ENCODE measurements at regions not wholly inside any gene's neighbourhood (a gene's known extent, or its start where the extent isn't known, plus 50 kb on each side); places are given as distances from the start of the nearest gene placed in this dataset.
"Not testable (repeated sequence)": the region's sequence is repeated elsewhere in the genome, so short reads cannot be mapped to it uniquely, and the experiment has no call there.

DNA sequence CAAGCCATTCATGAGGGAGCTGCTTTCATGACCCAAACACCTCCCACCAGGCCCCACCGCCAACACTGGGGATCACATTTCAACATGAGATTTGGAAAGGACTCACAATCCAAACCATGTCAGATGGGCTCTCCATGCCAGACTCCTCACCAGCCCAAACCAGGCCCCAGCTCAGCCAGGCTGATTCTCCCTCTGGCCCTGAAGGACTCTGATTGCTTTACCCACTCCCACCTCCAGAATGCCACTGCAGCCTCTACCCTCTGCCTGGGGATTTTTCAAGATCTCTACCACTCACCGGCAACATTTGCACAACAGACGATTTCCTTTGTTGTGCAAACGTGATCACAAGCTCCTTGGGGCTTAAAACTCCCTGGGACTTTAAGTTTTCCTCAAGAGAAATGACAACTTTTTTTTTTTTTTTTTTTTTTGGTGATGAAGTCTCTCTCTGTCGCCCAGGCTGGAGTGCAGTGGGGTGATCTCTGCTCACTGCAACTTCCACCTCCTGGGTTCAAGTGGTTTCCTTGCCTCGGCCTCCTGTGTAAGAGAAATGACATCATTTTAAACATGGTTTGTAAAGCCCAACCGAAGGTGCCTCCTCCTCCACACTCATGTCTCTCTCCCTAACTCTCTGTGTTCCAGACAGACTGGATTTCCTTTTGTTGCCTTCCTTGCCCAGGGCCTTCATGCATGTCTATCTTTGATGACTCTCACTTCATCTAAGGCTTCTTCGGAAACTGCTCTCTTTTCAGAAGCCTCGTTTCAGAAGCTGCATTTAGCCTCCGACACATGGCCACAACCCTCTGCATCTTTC, 147.0 kb downstream of the CDH26 start:
- DNase-seq = no peak
- Histone ChIP-seq H3K36me3 (replicated peaks) (no peaks in the 10 kb centered on the region), H3K27ac (no peak overlapping the region), H3K27me3 (replicated peaks) (no peaks in the 10 kb centered on the region), H3K4me3 (ENCODE audit: low read depth, low read length) (no peak overlapping the region)
- TF ChIP-seq, protein P1, sequence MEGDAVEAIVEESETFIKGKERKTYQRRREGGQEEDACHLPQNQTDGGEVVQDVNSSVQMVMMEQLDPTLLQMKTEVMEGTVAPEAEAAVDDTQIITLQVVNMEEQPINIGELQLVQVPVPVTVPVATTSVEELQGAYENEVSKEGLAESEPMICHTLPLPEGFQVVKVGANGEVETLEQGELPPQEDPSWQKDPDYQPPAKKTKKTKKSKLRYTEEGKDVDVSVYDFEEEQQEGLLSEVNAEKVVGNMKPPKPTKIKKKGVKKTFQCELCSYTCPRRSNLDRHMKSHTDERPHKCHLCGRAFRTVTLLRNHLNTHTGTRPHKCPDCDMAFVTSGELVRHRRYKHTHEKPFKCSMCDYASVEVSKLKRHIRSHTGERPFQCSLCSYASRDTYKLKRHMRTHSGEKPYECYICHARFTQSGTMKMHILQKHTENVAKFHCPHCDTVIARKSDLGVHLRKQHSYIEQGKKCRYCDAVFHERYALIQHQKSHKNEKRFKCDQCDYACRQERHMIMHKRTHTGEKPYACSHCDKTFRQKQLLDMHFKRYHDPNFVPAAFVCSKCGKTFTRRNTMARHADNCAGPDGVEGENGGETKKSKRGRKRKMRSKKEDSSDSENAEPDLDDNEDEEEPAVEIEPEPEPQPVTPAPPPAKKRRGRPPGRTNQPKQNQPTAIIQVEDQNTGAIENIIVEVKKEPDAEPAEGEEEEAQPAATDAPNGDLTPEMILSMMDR (IDR thresholded peaks at IDR 0.05; ENCODE audit: low read depth, low read length, missing control alignments) = no peak
- in situ Hi-C loops (cut with HindIII; ENCODE audit: low pct_ligation_motif_present, low sequenced_read_pairs) = no loop called here

DNA sequence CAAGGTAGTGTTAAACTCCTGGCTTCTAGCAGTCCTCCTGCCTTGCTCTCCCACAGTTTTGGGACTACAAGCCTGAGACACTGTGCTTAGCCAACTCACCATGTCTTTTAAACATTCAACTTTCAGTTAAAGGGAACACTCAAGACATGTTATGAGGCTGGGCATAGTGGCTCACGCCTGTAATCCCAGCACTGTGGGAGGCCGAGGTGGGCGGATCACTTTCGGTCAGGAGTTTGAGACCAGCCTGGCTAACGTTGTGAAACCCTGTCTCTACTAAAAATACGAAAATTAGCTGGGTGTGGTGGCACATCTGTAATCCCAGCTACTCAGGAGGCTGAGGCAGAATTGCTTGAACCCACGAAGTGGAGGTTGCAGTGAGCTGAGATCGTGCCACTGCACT, 148.0 kb downstream of the CDH26 start:
- H3K4me3 ChIP-seq (ENCODE audit: low read depth, low read length); H3K36me3 ChIP-seq (replicated peaks); H3K27ac ChIP-seq; in situ Hi-C loops (cut with HindIII; ENCODE audit: low pct_ligation_motif_present, low sequenced_read_pairs); H3K27me3 ChIP-seq (replicated peaks); DNase-seq: not testable (repeated sequence)

DNA sequence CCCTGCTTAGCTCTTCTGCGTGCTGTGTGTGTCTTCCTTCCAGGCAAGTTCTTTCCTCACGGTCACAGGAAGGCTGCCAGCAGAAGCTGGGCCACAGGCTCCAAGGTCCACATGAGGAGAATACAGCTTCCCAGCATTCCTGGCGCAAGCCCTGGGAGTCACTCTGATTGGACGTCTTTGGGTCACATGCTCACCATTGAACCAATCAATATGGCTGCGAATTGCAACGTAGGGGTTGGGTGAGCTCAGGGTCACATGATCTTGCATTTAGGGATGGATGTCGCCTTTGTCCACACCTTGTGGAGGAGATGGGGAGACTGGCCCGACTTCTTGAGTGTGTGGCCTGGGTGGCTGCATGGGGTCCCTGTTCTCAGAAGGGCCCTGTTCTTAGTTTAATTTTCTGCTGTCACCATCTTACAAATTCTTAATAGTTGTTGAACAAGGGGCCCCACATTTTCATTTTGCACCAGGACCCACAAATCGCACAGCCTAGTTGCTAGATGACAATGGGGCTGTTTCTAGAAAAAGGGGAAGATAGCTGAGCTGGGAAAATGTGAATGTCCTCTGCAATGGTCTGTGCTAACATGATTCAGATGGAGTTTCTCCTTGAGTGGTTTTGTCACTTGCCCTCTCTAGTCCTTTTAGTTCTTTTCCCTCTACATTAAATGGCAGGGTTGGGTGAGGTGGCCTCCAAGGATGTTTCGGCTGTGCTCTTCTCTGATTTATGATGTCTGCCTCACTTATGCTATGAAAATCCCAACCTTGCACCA, 149.6 kb downstream of the CDH26 start:
- no peaks in the 10 kb centered on the region for H3K36me3 ChIP-seq (replicated peaks)
- no peak overlapping the region for H3K27ac ChIP-seq
- DNase-seq = no peak
- H3K27me3 ChIP-seq (replicated peaks) = no peaks in the 10 kb centered on the region
- no peak overlapping the region for H3K4me3 ChIP-seq (ENCODE audit: low read depth, low read length)
- TF ChIP-seq, protein P1 (IDR thresholded peaks at IDR 0.05; ENCODE audit: low read depth, low read length, missing control alignments) = no peak
- in situ Hi-C loops (cut with HindIII; ENCODE audit: low pct_ligation_motif_present, low sequenced_read_pairs) = no loop called here

DNA sequence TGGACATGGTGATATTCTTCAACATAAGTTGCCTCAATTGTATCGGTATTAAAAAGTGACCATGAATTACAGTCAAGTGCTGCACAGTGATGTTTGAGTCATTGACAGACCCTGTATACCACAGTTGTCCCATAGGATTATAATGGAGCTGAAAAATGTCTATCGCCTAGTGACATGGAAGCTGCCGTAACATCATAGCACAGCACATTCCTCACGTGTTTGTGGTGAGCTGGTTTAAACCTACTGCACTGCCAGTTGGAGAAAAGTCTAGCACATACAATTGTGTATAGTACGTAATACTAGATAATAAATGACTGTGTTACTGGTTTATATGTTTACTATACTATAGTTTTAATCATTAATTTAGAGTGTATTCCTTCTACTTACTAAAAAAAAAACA, 150.2 kb downstream of the CDH26 start:
- H3K27ac ChIP-seq = no peak overlapping the region
- TF ChIP-seq, protein P1 (IDR thresholded peaks at IDR 0.05; ENCODE audit: low read depth, low read length, missing control alignments) = no peak
- H3K4me3 ChIP-seq (ENCODE audit: low read depth, low read length) = no peak overlapping the region
- no peaks in the 10 kb centered on the region for H3K27me3 ChIP-seq (replicated peaks)
- DNase-seq = peak; percentile 60
- H3K36me3 ChIP-seq (replicated peaks) = no peaks in the 10 kb centered on the region
- in situ Hi-C loops (cut with HindIII; ENCODE audit: low pct_ligation_motif_present, low sequenced_read_pairs) = no loop called here

DNA sequence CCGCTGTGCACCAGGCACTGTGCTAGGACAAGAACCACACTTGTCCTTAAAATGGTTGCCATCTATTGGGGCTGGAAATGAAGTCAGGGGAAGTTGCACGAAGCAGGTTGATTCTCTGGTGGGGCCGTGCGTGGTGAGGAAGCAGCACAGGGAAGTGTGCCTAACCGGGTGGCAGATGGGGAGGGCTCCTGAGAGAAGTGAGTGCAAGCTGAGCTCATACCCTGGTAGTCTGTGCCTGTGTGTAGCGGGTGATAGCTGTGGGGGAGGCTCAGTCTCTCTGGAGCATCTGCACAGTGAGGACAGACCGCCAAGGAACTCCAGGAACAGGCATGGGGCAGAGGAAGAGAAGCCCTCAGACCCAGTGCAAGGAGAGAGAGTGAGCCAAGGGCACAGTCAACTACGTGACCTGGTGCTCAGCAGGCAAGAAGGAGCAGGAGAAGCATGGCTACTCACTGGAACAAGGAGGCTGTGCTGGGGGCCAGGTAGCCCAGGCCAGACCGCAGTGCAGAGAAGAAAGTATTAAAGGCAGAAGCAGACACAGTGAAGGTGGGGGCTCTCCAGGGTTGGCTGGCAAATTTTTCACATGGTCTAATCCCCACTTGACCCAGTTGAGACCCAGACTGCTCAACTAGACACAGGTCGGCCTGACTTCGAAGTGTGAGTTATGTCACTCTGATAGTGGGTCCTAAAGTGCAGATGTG, 155.0 kb downstream of the CDH26 start:
- TF ChIP-seq, protein P1 (IDR thresholded peaks at IDR 0.05; ENCODE audit: low read depth, low read length, missing control alignments) = no peak
- Histone ChIP-seq H3K36me3 (replicated peaks) (no peaks in the 10 kb centered on the region), H3K27ac (no peak overlapping the region), H3K4me3 (ENCODE audit: low read depth, low read length) (no peak overlapping the region), H3K27me3 (replicated peaks) (no peaks in the 10 kb centered on the region)
- no peak for DNase-seq
- in situ Hi-C loops (cut with HindIII; ENCODE audit: low pct_ligation_motif_present, low sequenced_read_pairs) = no loop called here

DNA sequence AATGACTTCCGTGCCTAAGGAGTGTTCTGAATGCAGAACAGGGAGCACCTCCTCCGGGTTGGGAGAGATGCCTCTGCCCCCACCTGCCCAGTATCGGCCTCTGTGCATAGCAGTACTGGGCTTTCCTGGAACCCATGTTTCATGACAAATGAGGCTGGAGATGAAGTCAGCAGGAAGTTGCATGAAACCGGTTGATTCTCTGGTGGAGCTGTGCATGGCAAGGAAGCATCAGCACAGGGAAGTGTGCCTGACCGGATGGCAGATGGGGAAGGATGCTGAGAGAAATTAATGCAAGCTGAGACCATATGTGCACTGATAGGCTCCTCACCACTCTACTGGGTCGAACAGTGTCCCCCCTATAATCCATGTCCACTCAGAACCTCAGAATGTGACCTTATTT, 155.5 kb downstream of the CDH26 start:
- no peak for DNase-seq
- H3K4me3 ChIP-seq (ENCODE audit: low read depth, low read length) = no peak overlapping the region
- H3K36me3 ChIP-seq (replicated peaks) = no peaks in the 10 kb centered on the region
- TF ChIP-seq, protein P1 (IDR thresholded peaks at IDR 0.05; ENCODE audit: low read depth, low read length, missing control alignments) = no peak
- H3K27me3 ChIP-seq (replicated peaks) = no peaks in the 10 kb centered on the region
- no peak overlapping the region for H3K27ac ChIP-seq
- in situ Hi-C loops (cut with HindIII; ENCODE audit: low pct_ligation_motif_present, low sequenced_read_pairs) = no loop called here
